ENCODE measurements at regions not wholly inside any gene's neighbourhood (a gene's known extent, or its start where the extent isn't known, plus 50 kb on each side); places are given as distances from the start of the nearest gene placed in this dataset.

DNA sequence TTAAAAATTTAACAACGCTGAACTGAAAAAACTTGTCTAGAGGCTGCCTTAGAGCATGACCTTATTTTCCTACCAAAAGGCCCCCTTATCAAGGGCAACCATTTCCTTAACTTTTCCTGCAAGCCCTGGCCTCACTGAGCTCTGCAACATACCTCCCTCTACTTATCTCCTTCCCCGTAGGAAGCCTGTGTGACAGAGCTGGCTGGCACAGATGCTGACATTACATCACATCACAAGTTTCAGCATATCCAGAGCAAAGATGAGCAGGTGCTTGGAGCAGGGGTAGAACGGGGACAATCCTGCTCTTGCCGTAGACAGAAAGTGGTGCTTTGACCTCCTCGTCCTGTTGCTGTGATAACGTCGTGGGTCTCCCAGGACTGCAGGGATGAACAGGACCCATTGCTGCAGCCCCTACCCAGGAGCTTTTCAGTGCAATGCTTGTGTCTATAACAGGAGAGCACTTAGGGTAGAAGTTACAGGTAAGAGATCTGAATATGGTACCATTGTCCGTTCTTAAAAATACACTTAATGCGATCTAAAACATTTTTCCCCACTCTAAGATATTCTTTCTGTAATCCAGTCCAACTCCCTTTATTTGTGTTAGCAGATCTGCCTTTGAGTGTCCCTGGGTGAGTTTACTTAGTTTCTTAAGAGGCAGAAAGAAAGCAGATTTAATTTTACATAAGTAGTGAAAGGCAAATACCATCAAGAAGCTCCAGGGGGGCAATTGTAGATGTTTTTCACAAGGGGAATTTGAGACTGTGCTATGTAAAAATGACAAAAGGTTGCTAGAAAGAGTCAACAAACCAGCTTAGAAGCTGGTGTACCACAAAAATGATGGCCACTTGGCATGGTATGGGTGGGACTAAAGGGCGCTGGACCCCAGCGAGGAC lies 101.9 kb upstream of the EFNA5 start:
- no peak overlapping the region for H3K27ac ChIP-seq (ENCODE audit: low read length)
- H3K4me1 ChIP-seq (ENCODE audit: insufficient read depth, low read length), result peaks cover 41% of the 10 kb centered on the region
- no peaks in the 10 kb centered on the region for H3K27me3 ChIP-seq (ENCODE audit: insufficient read depth, low read length)
- H3K9ac ChIP-seq (ENCODE audit: low read depth, low read length), result no peak overlapping the region
- H3K9me3 ChIP-seq (ENCODE audit: insufficient read depth, low read depth, low read length), result no peaks in the 10 kb centered on the region
- H3K36me3 ChIP-seq (ENCODE audit: insufficient read depth, low read depth, low read length), result no peaks in the 10 kb centered on the region
- H3K4me3 ChIP-seq (ENCODE audit: low read length), result peak overlapping the region; percentile 17; the same call in 1 of the 2 replicates

DNA sequence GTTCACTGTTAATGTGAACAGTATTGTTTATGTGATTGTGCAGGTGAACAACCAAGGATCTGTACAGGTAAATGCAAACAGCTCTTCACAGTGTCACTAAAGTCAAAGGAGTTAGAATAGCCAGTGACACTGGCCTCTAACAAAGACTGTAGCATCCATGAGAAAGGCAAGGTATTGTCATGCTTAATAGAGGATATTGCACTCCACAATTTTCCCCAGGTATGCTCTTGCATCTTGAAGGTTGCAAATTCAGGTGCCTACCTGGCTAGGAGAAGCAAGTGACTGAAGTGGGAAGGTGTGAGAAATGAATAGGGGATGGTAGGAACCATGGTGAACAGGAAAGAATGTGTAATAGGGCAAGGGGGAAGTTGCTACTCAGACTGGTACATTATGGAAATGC lies 101.2 kb upstream of the EFNA5 start:
- no peaks in the 10 kb centered on the region for H3K36me3 ChIP-seq (ENCODE audit: insufficient read depth, low read depth, low read length)
- no peaks in the 10 kb centered on the region for H3K9me3 ChIP-seq (ENCODE audit: insufficient read depth, low read depth, low read length)
- H3K9ac ChIP-seq (ENCODE audit: low read depth, low read length), result no peak overlapping the region
- H3K4me1 ChIP-seq (ENCODE audit: insufficient read depth, low read length), result peaks cover 37% of the 10 kb centered on the region
- H3K4me3 ChIP-seq (ENCODE audit: low read length), result 0 out of 2 replicates have a peak overlapping the region, but pooled peaks have one; percentile 20
- no peak overlapping the region for H3K27ac ChIP-seq (ENCODE audit: low read length)
- no peaks in the 10 kb centered on the region for H3K27me3 ChIP-seq (ENCODE audit: insufficient read depth, low read length)

DNA sequence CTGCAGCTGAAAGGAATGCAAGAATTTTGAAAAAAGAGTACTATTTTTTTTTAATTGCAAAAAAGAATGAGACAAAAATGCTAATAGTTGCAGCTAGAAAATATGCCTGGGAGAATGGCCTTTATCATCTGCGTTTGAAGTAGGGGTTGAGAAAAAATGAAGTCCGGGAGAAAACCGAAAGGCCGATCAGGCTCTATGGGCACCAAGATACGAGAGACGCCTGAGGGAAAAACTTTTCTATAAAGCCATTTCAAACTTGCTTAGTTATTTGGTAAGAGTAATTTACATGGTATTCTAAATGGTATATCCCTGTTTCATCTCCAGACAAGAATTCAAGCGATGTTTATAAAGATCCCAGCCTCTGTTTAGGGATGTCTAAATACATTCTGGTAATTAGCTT lies 99.3 kb upstream of the EFNA5 start:
- Histone ChIP-seq H3K4me3 (ENCODE audit: low read length) (no peak overlapping the region), H3K9ac (ENCODE audit: low read depth, low read length) (no peak overlapping the region), H3K9me3 (ENCODE audit: insufficient read depth, low read depth, low read length) (no peaks in the 10 kb centered on the region), H3K27ac (ENCODE audit: low read length) (no peak overlapping the region), H3K4me1 (ENCODE audit: insufficient read depth, low read length) (peaks cover 30% of the 10 kb centered on the region), H3K27me3 (ENCODE audit: insufficient read depth, low read length) (no peaks in the 10 kb centered on the region), H3K36me3 (ENCODE audit: insufficient read depth, low read depth, low read length) (no peaks in the 10 kb centered on the region)

DNA sequence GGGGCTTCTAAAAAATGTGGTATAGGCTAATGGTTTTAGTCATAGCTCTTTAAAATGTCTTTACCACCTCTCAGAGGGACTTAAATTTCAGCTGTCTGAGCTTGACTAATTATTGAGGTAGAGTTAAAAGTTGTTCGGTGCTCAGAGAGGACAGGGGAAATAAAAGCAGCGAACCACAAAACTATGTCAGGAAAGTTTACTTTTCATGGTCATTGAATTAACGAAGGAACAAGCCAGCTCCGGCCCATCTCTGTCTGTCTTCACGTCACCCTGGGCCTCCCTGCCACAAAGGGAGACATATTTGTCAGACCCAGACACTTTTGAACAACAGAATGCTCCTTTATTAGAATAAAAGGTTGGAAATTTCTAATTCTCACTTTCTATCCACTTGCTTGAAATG lies 98.8 kb upstream of the EFNA5 start:
- Histone ChIP-seq H3K4me1 (ENCODE audit: insufficient read depth, low read length) (peaks cover 28% of the 10 kb centered on the region), H3K4me3 (ENCODE audit: low read length) (no peak overlapping the region), H3K27ac (ENCODE audit: low read length) (no peak overlapping the region), H3K27me3 (ENCODE audit: insufficient read depth, low read length) (no peaks in the 10 kb centered on the region), H3K9ac (ENCODE audit: low read depth, low read length) (no peak overlapping the region), H3K36me3 (ENCODE audit: insufficient read depth, low read depth, low read length) (no peaks in the 10 kb centered on the region), H3K9me3 (ENCODE audit: insufficient read depth, low read depth, low read length) (no peaks in the 10 kb centered on the region)

DNA sequence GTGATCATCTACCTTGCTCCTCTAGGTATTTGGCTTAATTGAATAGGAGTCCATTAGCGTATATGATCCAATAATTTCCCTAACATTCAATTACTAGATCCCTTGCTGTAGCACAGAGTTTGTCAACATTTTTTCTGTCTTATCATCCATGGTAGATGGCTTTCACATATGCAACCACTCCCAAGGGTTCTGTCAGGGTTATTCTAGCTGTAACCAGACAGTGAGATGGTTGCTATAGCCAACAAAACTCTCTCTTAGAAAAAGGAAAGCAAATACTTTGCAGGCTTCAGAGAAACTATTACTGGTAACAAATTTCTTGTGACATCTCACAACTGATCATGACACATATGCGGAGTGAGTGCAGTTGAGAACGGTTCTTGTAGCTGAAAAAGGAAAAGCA lies 96.2 kb upstream of the EFNA5 start:
- no peaks in the 10 kb centered on the region for H3K36me3 ChIP-seq (ENCODE audit: insufficient read depth, low read depth, low read length)
- H3K27me3 ChIP-seq (ENCODE audit: insufficient read depth, low read length), result no peaks in the 10 kb centered on the region
- no peaks in the 10 kb centered on the region for H3K9me3 ChIP-seq (ENCODE audit: insufficient read depth, low read depth, low read length)
- H3K4me3 ChIP-seq (ENCODE audit: low read length), result no peak overlapping the region
- H3K27ac ChIP-seq (ENCODE audit: low read length), result no peak overlapping the region
- H3K4me1 ChIP-seq (ENCODE audit: insufficient read depth, low read length), result peaks cover 5% of the 10 kb centered on the region
- H3K9ac ChIP-seq (ENCODE audit: low read depth, low read length), result no peak overlapping the region

DNA sequence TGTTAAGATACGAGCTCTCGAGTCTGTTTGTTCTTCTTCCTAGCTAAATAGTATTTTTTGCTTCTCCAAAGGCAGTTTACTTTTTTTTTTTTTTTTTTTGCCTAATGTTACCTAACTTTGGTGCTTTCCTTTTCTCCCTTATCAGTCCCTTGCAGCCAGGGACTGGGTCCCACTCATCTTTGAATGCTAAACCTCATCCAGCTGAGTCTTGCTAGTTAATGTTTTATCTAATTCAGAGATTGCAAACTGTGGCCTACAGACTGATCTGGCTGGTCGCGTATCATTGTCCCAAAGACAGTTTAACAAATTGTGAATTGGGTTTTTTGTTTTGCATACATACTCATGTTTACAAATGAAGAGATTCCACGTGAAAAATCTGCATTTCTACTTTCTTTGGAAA lies 95.7 kb upstream of the EFNA5 start:
- H3K9ac ChIP-seq (ENCODE audit: low read depth, low read length), result no peak overlapping the region
- no peaks in the 10 kb centered on the region for H3K27me3 ChIP-seq (ENCODE audit: insufficient read depth, low read length)
- no peaks in the 10 kb centered on the region for H3K36me3 ChIP-seq (ENCODE audit: insufficient read depth, low read depth, low read length)
- H3K9me3 ChIP-seq (ENCODE audit: insufficient read depth, low read depth, low read length), result no peaks in the 10 kb centered on the region
- H3K4me3 ChIP-seq (ENCODE audit: low read length), result no peak overlapping the region
- H3K27ac ChIP-seq (ENCODE audit: low read length), result no peak overlapping the region
- no peaks in the 10 kb centered on the region for H3K4me1 ChIP-seq (ENCODE audit: insufficient read depth, low read length)

DNA sequence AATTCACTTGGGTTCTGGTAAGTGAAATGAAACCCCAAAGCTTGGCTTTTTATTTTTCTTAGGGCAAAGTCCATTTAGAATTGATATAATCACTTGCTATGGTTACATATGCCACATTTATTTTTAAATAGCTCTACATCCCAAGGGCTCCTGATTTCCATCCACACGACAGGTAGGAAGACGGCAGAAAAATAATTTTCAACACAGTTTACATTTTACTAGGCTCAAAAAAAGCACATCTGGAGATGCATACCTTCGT lies 95.0 kb upstream of the EFNA5 start:
- Histone ChIP-seq H3K4me3 (ENCODE audit: low read length) (no peak overlapping the region), H3K9ac (ENCODE audit: low read depth, low read length) (no peak overlapping the region), H3K36me3 (ENCODE audit: insufficient read depth, low read depth, low read length) (no peaks in the 10 kb centered on the region), H3K4me1 (ENCODE audit: insufficient read depth, low read length) (no peaks in the 10 kb centered on the region), H3K27ac (ENCODE audit: low read length) (no peak overlapping the region), H3K27me3 (ENCODE audit: insufficient read depth, low read length) (no peaks in the 10 kb centered on the region), H3K9me3 (ENCODE audit: insufficient read depth, low read depth, low read length) (no peaks in the 10 kb centered on the region)

DNA sequence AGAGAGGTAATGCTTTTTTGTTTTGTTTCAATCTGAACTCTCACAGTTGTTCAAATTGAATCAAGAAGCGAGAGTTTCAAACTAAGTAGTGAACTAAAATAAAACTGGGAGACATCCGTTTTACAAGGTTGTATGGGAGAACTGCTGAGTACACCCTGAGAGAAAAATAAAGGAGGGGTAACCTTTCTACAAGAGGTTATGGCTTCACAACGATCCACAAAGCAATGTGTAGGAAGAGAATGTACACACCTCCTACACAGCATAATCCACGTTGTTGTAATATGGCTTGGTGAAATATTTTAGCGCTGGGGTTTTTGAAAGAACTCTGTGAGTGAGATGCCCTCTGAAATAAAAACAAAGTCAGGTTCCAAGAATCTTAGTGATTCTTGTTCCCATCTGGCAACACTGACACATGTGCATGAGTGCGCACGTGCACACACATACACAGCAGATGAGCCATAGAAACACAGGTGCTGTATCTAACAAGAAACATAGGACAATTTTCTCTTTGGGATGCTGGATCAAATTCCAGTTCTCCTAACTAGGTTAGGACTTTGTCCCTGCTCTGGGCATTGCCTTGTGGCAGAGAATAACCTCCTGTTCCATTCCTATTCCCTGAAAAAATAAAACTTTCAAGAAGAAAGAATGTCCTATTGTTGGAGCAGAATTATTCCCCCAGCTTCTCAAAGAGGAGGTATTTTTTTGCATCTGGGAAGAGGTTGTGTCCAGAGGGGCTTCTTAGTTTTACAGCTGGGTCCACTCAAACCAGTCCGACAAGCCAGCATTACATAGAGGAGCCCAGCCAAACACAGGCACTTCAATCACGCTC lies 94.5 kb upstream of the EFNA5 start:
- Histone ChIP-seq H3K27ac (ENCODE audit: low read length) (no peak overlapping the region), H3K9ac (ENCODE audit: low read depth, low read length) (no peak overlapping the region)

DNA sequence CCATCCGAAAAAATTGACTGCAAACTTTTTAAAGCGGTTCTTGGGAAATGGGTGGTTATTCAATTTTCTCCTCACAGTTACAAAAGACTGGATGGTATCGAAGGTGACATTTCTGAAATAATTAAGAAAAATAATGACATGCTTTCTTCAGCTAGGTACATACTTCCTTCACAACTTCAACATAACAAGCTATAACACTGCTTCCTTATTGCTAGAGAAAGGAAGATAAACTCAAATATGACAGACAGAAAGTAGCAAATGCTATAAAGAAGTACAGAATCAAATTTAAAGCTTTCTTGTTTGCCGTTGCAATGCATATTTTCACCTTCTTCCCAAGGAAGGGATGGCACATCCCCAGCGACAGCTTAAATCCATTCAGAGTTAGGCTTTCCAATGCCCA lies 93.5 kb upstream of the EFNA5 start:
- no peak overlapping the region for H3K9ac ChIP-seq (ENCODE audit: low read depth, low read length)
- no peaks in the 10 kb centered on the region for H3K36me3 ChIP-seq (ENCODE audit: insufficient read depth, low read depth, low read length)
- H3K4me3 ChIP-seq (ENCODE audit: low read length), result no peak overlapping the region
- H3K9me3 ChIP-seq (ENCODE audit: insufficient read depth, low read depth, low read length), result no peaks in the 10 kb centered on the region
- H3K27me3 ChIP-seq (ENCODE audit: insufficient read depth, low read length), result no peaks in the 10 kb centered on the region
- H3K27ac ChIP-seq (ENCODE audit: low read length), result no peak overlapping the region
- no peaks in the 10 kb centered on the region for H3K4me1 ChIP-seq (ENCODE audit: insufficient read depth, low read length)

More for the DNA sequence above, 94.5 kb upstream of the EFNA5 start:
- H3K27me3 ChIP-seq (ENCODE audit: insufficient read depth, low read length), result no peaks in the 10 kb centered on the region
- H3K4me1 ChIP-seq (ENCODE audit: insufficient read depth, low read length), result no peaks in the 10 kb centered on the region
- no peaks in the 10 kb centered on the region for H3K9me3 ChIP-seq (ENCODE audit: insufficient read depth, low read depth, low read length)
- H3K4me3 ChIP-seq (ENCODE audit: low read length), result no peak overlapping the region
- no peaks in the 10 kb centered on the region for H3K36me3 ChIP-seq (ENCODE audit: insufficient read depth, low read depth, low read length)

DNA sequence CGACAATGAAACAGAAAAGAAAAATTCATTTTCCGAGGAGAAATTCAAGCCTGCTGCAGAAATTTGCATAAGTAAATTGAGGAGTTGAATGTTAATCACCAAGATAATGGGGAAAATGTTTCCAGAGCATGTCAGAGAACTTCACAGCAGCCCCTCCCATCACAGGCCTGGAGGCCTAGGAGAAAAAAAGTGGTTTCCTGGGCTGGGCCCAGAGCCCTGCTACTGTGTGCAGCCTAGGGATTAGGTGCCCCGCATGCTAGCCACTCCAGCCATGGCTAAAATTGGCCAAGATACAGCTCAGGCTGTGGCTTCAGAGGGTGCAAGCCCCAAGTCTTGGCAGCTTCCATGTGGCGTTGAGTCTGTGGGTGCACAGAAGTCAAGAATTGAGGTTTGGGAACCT lies 82.7 kb upstream of the EFNA5 start:
- Histone ChIP-seq H3K4me3 (ENCODE audit: low read length) (no peak overlapping the region), H3K9me3 (ENCODE audit: insufficient read depth, low read depth, low read length) (peaks cover 14% of the 10 kb centered on the region; the same call in 1 of the 2 replicates), H3K9ac (ENCODE audit: low read depth, low read length) (no peak overlapping the region), H3K27ac (ENCODE audit: low read length) (no peak overlapping the region), H3K27me3 (ENCODE audit: insufficient read depth, low read length) (no peaks in the 10 kb centered on the region), H3K36me3 (ENCODE audit: insufficient read depth, low read depth, low read length) (no peaks in the 10 kb centered on the region), H3K4me1 (ENCODE audit: insufficient read depth, low read length) (no peaks in the 10 kb centered on the region)

DNA sequence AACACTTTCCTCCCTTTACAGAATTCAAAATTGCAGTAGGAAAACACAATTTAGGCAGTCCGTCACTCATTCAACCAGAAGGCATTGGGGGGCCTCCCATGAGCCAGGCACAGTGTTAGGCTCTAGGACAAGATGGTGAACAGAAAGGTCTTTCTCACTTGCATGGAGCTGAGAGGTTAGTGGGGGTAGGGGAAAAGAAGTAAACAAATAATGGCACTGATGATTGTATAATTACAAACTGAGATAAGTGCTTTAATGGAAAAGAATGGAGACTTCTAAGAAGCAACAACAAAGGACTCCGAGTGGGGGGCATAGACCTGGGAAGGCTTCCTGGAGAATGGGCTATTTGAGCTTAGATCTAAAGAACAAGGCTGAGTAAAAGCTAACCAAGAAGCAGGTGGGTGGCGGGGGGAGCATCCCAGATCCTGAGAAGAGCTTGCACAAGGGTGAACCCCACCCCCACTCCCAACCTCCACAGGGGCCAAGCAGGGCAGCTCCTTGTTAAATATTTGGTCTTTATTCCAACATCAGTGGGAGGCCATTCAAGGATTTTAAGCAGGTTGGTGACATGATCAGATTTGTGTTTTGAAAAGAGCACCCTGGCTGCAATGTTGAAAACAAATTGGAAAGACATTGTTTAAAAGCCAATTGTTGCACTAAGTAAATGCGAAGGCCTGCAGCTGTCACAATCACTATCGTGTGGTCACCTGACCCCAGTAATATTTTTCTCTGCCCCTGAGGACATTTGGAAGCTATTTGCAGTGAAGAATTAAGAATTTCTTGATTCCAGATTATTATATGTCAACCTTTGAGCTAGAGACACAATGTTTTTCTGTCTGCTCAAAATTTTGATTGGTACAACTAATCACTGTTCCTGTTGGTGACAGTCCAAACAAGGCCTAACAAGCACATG lies 73.9 kb upstream of the EFNA5 start:
- H3K4me3 ChIP-seq (ENCODE audit: low read length), result 0 out of 2 replicates have a peak overlapping the region, but pooled peaks have one; percentile 11
- no peaks in the 10 kb centered on the region for H3K36me3 ChIP-seq (ENCODE audit: insufficient read depth, low read depth, low read length)
- H3K27ac ChIP-seq (ENCODE audit: low read length), result no peak overlapping the region
- no peaks in the 10 kb centered on the region for H3K27me3 ChIP-seq (ENCODE audit: insufficient read depth, low read length)
- H3K9ac ChIP-seq (ENCODE audit: low read depth, low read length), result no peak overlapping the region
- peaks cover 5% of the 10 kb centered on the region for H3K9me3 ChIP-seq (ENCODE audit: insufficient read depth, low read depth, low read length)
- peaks cover 14% of the 10 kb centered on the region for H3K4me1 ChIP-seq (ENCODE audit: insufficient read depth, low read length)
